IMR-90 (cell line): ENCODE measurements at regions not wholly inside any gene's neighbourhood (a gene's known extent, or its start where the extent isn't known, plus 50 kb on each side); places are given as distances from the start of the nearest gene placed in this dataset.

Experiments
- BHLHE40 ChIP-seq: fragments of 150-350 bp; IDR thresholded peaks from 2 replicates; pipeline ENCODE4 v1.6.1; 2016; ENCODE audit warnings: mild to moderate bottlenecking, low read depth, low read length
- CHD1 ChIP-seq: IDR thresholded peaks from 2 replicates; pipeline ENCODE4 v1.6.1; 2012; ENCODE audit warnings: low read depth, low read length, improper control_type of control experiment
- MAFK ChIP-seq: IDR thresholded peaks from 2 replicates; pipeline ENCODE4 v1.6.1; 2012; ENCODE audit warnings: low read depth, low read length, improper control_type of control experiment
- POLR2A ChIP-seq: IDR thresholded peaks from 2 replicates; pipeline ENCODE4 v1.6.1; 2012; ENCODE audit warnings: mild to moderate bottlenecking, low read depth, low read length
- RAD21 ChIP-seq: IDR thresholded peaks from 2 replicates; pipeline ENCODE4 v1.6.1; 2012; ENCODE audit warnings: low read length, improper control_type of control experiment
- RCOR1 ChIP-seq: IDR thresholded peaks from 2 replicates; pipeline ENCODE4 v1.6.1; 2012; ENCODE audit warnings: mild to moderate bottlenecking, low read length, improper control_type of control experiment; ENCODE audit not compliant: insufficient replicate concordance
- RFX5 ChIP-seq: IDR thresholded peaks from 2 replicates; pipeline ENCODE4 v1.8.0; 2012; ENCODE audit warnings: low read depth, mild to moderate bottlenecking, low read length, moderate library complexity
- TF ChIP-seq, protein P1 (sequence below): conservative IDR thresholded peaks from 2 replicates; pipeline ENCODE4 v1.5.1; 2012; ENCODE audit warnings: mild to moderate bottlenecking, low read depth, low read length, improper control_type of control experiment
- TF ChIP-seq, protein P2 (sequence below): fragments of 150-350 bp; IDR thresholded peaks from 2 replicates; pipeline ENCODE4 v1.6.1; 2016; ENCODE audit warnings: low read depth, mild to moderate bottlenecking, low read length, moderate library complexity, borderline replicate concordance

DNA sequence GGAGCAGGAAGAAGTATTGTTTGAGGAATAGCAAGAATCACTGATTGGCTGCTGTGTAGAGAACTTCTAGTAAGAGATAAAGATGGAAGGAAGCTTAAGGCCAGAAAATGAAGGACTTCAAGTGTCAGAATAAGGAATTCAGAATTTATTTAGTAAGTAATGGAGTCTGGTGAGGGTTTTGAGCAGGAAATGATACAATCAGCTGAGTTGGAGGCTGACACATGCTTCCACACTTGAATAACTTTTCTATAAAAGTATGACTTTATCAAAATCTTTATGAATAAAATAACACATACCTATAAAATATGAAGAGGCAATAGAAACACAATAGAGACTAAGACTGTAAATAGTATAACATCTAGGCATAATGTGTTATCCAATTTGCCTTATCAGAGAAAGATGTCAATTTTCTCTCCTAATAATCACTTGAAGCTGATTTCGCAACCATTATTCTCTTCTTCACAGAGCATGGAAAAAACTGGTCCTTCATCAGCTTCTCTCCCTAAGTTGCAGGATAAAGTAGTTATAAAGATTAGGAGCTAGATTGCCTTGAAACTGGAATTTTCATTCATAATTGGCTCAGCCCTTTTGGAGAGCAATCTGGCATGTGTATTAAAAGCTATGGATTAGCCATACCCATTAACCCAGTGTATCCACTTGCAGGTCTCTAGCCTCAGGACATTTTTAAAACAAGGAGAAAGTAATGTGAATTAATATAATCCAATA lies 143.4 kb downstream of the ZNF608 start:
- TF ChIP-seq, protein P1, sequence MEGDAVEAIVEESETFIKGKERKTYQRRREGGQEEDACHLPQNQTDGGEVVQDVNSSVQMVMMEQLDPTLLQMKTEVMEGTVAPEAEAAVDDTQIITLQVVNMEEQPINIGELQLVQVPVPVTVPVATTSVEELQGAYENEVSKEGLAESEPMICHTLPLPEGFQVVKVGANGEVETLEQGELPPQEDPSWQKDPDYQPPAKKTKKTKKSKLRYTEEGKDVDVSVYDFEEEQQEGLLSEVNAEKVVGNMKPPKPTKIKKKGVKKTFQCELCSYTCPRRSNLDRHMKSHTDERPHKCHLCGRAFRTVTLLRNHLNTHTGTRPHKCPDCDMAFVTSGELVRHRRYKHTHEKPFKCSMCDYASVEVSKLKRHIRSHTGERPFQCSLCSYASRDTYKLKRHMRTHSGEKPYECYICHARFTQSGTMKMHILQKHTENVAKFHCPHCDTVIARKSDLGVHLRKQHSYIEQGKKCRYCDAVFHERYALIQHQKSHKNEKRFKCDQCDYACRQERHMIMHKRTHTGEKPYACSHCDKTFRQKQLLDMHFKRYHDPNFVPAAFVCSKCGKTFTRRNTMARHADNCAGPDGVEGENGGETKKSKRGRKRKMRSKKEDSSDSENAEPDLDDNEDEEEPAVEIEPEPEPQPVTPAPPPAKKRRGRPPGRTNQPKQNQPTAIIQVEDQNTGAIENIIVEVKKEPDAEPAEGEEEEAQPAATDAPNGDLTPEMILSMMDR: no peak
- TF ChIP-seq RFX5: no peak
- no peak for TF ChIP-seq RAD21
- no peak for TF ChIP-seq BHLHE40
- no peak for TF ChIP-seq CHD1
- no peak for TF ChIP-seq POLR2A
- no peak for TF ChIP-seq MAFK
- TF ChIP-seq RCOR1: no peak
- TF ChIP-seq, protein P2, sequence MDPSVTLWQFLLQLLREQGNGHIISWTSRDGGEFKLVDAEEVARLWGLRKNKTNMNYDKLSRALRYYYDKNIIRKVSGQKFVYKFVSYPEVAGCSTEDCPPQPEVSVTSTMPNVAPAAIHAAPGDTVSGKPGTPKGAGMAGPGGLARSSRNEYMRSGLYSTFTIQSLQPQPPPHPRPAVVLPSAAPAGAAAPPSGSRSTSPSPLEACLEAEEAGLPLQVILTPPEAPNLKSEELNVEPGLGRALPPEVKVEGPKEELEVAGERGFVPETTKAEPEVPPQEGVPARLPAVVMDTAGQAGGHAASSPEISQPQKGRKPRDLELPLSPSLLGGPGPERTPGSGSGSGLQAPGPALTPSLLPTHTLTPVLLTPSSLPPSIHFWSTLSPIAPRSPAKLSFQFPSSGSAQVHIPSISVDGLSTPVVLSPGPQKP: no peak
